ENCODE measurements at regions not wholly inside any gene's neighbourhood (a gene's known extent, or its start where the extent isn't known, plus 50 kb on each side); places are given as distances from the start of the nearest gene placed in this dataset.

- TF ChIP-seq CTCF (IDR thresholded peaks at IDR 0.05) (no peak), ZFX (IDR thresholded peaks at IDR 0.05; ENCODE audit: borderline replicate concordance) (no peak)
Measured at GRCh38 chr4:81981218-81981617, 392.6 kb downstream of the HNRNPD start.

Data from 22Rv1 (cell line).